Smooth muscle cell (in vitro differentiated cells): ENCODE measurements at regions not wholly inside any gene's neighbourhood (a gene's known extent, or its start where the extent isn't known, plus 50 kb on each side); places are given as distances from the start of the nearest gene placed in this dataset.

Experiments used
- DNase-seq: peaks from one replicate; lab custom pipeline; 2025; ENCODE audit not compliant: unreplicated experiment; lab: John Stamatoyannopoulos, UW
- H2AFZ ChIP-seq: fragments of 200-600 bp; sonication (generic); 2 replicates; pipeline ENCODE4 v1.6.0; 2016; ENCODE audit warnings: antibody characterized with exemption, low read depth, mild to moderate bottlenecking
- H3F3A ChIP-seq: fragments of 200-600 bp; sonication (generic); 2 replicates; pipeline ENCODE4 v1.6.0; 2017; ENCODE audit warnings: antibody characterized with exemption, low read depth
- H3K27ac ChIP-seq: fragments of 200-600 bp; sonication (generic); 2 replicates; pipeline ENCODE4 v1.5.1; 2016; ENCODE audit warnings: low read depth, mild to moderate bottlenecking
- H3K27me3 ChIP-seq: fragments of 200-600 bp; sonication (generic); 2 replicates; pipeline ENCODE4 v1.6.1; 2016; ENCODE audit warnings: low read depth, mild to moderate bottlenecking
- H3K36me3 ChIP-seq: fragments of 200-600 bp; sonication (generic); 2 replicates; pipeline ENCODE4 v1.5.1; 2016; ENCODE audit warnings: low read depth
- H3K4me1 ChIP-seq: fragments of 200-600 bp; sonication (generic); 2 replicates; pipeline ENCODE4 v1.5.1; 2016; ENCODE audit warnings: low read depth
- H3K4me2 ChIP-seq: fragments of 200-600 bp; sonication (generic); 2 replicates; pipeline ENCODE4 v1.6.0; 2016; ENCODE audit warnings: mild to moderate bottlenecking
- H3K4me3 ChIP-seq: fragments of 200-600 bp; sonication (generic); 2 replicates; pipeline ENCODE4 v1.5.1; 2016; ENCODE audit warnings: mild to moderate bottlenecking
- H3K79me2 ChIP-seq: fragments of 200-600 bp; sonication (generic); 2 replicates; pipeline ENCODE4 v1.6.0; 2016; ENCODE audit warnings: low read depth, mild to moderate bottlenecking
- H3K9ac ChIP-seq: fragments of 200-600 bp; sonication (generic); 2 replicates; pipeline ENCODE4 v1.6.0; 2016; ENCODE audit warnings: low read depth
- H3K9me3 ChIP-seq: fragments of 200-600 bp; sonication (generic); replicated peaks from 2 replicates; pipeline ENCODE4 v1.5.1; 2016; ENCODE audit warnings: low read depth
- H4K20me1 ChIP-seq: fragments of 200-600 bp; sonication (generic); 2 replicates; pipeline ENCODE4 v1.6.0; 2016; ENCODE audit warnings: low read depth
- CTCF ChIP-seq: fragments of 200-600 bp; sonication (generic); IDR thresholded peaks from 2 replicates; pipeline ENCODE4 v1.5.1; 2017; ENCODE audit warnings: borderline replicate concordance, mild to moderate bottlenecking, antibody characterized with exemption; ENCODE audit not compliant: insufficient read depth, poor library complexity, severe bottlenecking
- WGBS: methylation state at CpG from one replicate; pipeline ENCODE4 v1.1.7; 2016; ENCODE audit warnings: low lambda C conversion rate; 5-methylcytosine and 5-hydroxymethylcytosine counted together

GRCh38 chr6:100115407-100116101 is 121.5 kb upstream of the MCHR2 start:
- Histone ChIP-seq H2AFZ (no peak overlapping the region), H3K27me3 (peaks cover 13% of the 10 kb centered on the region), H3K36me3 (no peaks in the 10 kb centered on the region), H3K79me2 (no peaks in the 10 kb centered on the region), H3K4me1 (no peaks in the 10 kb centered on the region), H4K20me1 (no peaks in the 10 kb centered on the region), H3K4me2 (no peak overlapping the region), H3K9ac (no peak overlapping the region), H3F3A (no peaks in the 10 kb centered on the region), H3K27ac (no peak overlapping the region), H3K4me3 (no peak overlapping the region), H3K9me3 (no peaks in the 10 kb centered on the region)
- whole genome bisulfite sequencing, result 90% methylated on average over 1 of the region's 1 CpG
- DNase-seq, result no peak
- no peak for TF ChIP-seq CTCF

GRCh38 chr6:100112855-100113508 is 119.0 kb upstream of the MCHR2 start:
- Histone ChIP-seq H3F3A (no peaks in the 10 kb centered on the region), H3K4me1 (no peaks in the 10 kb centered on the region), H3K4me2 (no peak overlapping the region), H3K9me3 (no peaks in the 10 kb centered on the region), H2AFZ (no peak overlapping the region), H3K27ac (no peak overlapping the region), H4K20me1 (no peaks in the 10 kb centered on the region), H3K4me3 (no peak overlapping the region), H3K79me2 (no peaks in the 10 kb centered on the region), H3K27me3 (peaks cover 13% of the 10 kb centered on the region), H3K9ac (no peak overlapping the region), H3K36me3 (no peaks in the 10 kb centered on the region)
- 76% methylated on average over 8 of the region's 8 CpGs for WGBS
- no peak for TF ChIP-seq CTCF
- DNase-seq, result no peak

GRCh38 chr6:100105919-100106529 is 112.0 kb upstream of the MCHR2 start:
- Histone ChIP-seq H3K36me3 (no peaks in the 10 kb centered on the region), H3K27me3 (peaks cover 13% of the 10 kb centered on the region), H3K9me3 (no peaks in the 10 kb centered on the region), H4K20me1 (no peaks in the 10 kb centered on the region), H3K27ac (no peak overlapping the region), H3K4me1 (no peaks in the 10 kb centered on the region), H2AFZ (no peak overlapping the region), H3K4me3 (no peak overlapping the region), H3K9ac (no peak overlapping the region), H3K4me2 (no peak overlapping the region), H3K79me2 (no peaks in the 10 kb centered on the region), H3F3A (no peaks in the 10 kb centered on the region)
- no peak for DNase-seq
- TF ChIP-seq CTCF, result no peak
- 64% methylated on average over 7 of the region's 7 CpGs for WGBS

GRCh38 chr6:100105138-100105537 is 111.1 kb upstream of the MCHR2 start:
- H3K79me2 ChIP-seq, result no peaks in the 10 kb centered on the region
- H3F3A ChIP-seq, result no peaks in the 10 kb centered on the region
- H3K4me3 ChIP-seq, result no peak overlapping the region
- H3K27me3 ChIP-seq, result peaks cover 5% of the 10 kb centered on the region
- DNase-seq, result no peak
- no peak overlapping the region for H3K9ac ChIP-seq
- no peak overlapping the region for H3K27ac ChIP-seq
- H3K9me3 ChIP-seq, result no peaks in the 10 kb centered on the region
- H3K36me3 ChIP-seq, result no peaks in the 10 kb centered on the region
- TF ChIP-seq CTCF, result no peak
- H3K4me2 ChIP-seq, result no peak overlapping the region
- H4K20me1 ChIP-seq, result no peaks in the 10 kb centered on the region
- H2AFZ ChIP-seq, result no peak overlapping the region
- H3K4me1 ChIP-seq, result no peaks in the 10 kb centered on the region
- 81% methylated on average over 3 of the region's 3 CpGs for WGBS
